ENCODE measurements at regions not wholly inside any gene's neighbourhood (a gene's known extent, or its start where the extent isn't known, plus 50 kb on each side); places are given as distances from the start of the nearest gene placed in this dataset.

DNA sequence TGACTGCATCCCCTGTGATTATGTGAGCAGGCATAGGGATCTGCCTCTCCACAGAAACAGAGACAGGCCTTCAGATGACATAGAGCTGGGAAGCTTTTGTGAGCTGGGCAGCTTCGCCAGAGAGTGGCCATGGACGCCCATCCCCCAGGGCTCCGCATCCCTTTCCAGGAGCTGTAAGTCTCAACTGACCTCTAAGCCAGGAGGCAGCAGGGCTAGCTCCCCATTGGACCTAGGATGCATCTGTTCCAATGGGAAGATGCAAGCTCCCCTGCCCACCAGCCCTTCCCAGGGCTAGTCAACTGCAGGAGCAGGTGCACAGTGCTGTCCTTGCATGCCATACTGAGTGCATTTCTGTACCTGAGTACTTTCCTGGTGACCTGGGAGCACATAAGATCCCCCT lies 663.6 kb downstream of the RNF144B start:
- Mint-ChIP-seq H3K4me1 (no peaks in the 10 kb centered on the region), H3K9me3 (peaks cover 38% of the 10 kb centered on the region), H3K27me3 (ENCODE audit: low read depth, poor library complexity) (peaks cover 3% of the 10 kb centered on the region), H3K4me3 (no peak overlapping the region), H3K27ac (no peak overlapping the region), H3K36me3 (ENCODE audit: low read depth) (no peaks in the 10 kb centered on the region)
- no peak for DNase-seq
- no peak for TF ChIP-seq CTCF (IDR thresholded peaks at IDR 0.05)

DNA sequence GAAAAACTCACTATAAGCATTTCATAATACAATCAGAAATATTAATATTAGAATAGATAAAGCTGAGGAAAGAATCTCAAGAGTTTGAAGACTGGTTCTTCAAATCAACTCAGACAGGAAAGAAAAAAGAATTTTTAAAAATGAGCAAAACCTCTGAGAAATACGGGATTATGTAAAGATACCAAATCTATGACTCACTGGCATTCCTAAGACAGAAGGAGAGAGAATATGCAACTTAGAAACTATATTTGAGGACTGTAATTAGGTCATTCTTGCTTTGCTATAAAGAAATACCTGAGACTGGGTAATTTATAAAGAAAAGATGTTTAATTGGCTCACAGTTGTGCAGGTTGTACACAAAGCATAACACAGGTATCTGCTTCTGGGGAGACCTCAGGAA lies 665.1 kb downstream of the RNF144B start:
- Mint-ChIP-seq H3K27me3 (ENCODE audit: low read depth, poor library complexity) (peaks cover 3% of the 10 kb centered on the region), H3K4me3 (no peak overlapping the region), H3K4me1 (no peaks in the 10 kb centered on the region), H3K27ac (no peak overlapping the region), H3K36me3 (ENCODE audit: low read depth) (no peaks in the 10 kb centered on the region), H3K9me3 (peaks cover 35% of the 10 kb centered on the region)
- no peak for DNase-seq
- TF ChIP-seq CTCF (IDR thresholded peaks at IDR 0.05) = no peak

GRCh38 chr6:19059102-19059501 lies 672.0 kb downstream of the RNF144B start:
- no peak for TF ChIP-seq CTCF (IDR thresholded peaks at IDR 0.05)
- no peak overlapping the region for H3K4me3 Mint-ChIP-seq
- no peaks in the 10 kb centered on the region for H3K4me1 Mint-ChIP-seq
- H3K9me3 Mint-ChIP-seq = peaks cover 12% of the 10 kb centered on the region
- H3K27ac Mint-ChIP-seq = no peak overlapping the region
- peaks cover 6% of the 10 kb centered on the region for H3K27me3 Mint-ChIP-seq (ENCODE audit: low read depth, poor library complexity)
- DNase-seq = no peak
- no peaks in the 10 kb centered on the region for H3K36me3 Mint-ChIP-seq (ENCODE audit: low read depth)

- H3K4me3 Mint-ChIP-seq = no peak overlapping the region
These were observed 680.0 kb downstream of the RNF144B start for GRCh38 chr6:19067165-19067564.

GRCh38 chr6:19070520-19070919 lies 683.4 kb downstream of the RNF144B start:
- no peak overlapping the region for H3K27ac Mint-ChIP-seq
- H3K9me3 Mint-ChIP-seq = peaks cover 10% of the 10 kb centered on the region
- H3K36me3 Mint-ChIP-seq (ENCODE audit: low read depth) = no peaks in the 10 kb centered on the region
- DNase-seq = no peak
- H3K4me3 Mint-ChIP-seq = no peak overlapping the region
- no peak for TF ChIP-seq CTCF (IDR thresholded peaks at IDR 0.05)
- no peaks in the 10 kb centered on the region for H3K4me1 Mint-ChIP-seq
- peaks cover 7% of the 10 kb centered on the region for H3K27me3 Mint-ChIP-seq (ENCODE audit: low read depth, poor library complexity)

More at GRCh38 chr6:19067165-19067564, 680.0 kb downstream of the RNF144B start:
- no peak overlapping the region for H3K27ac Mint-ChIP-seq
- H3K4me1 Mint-ChIP-seq = no peaks in the 10 kb centered on the region
- TF ChIP-seq CTCF (IDR thresholded peaks at IDR 0.05) = no peak
- no peaks in the 10 kb centered on the region for H3K36me3 Mint-ChIP-seq (ENCODE audit: low read depth)
- no peaks in the 10 kb centered on the region for H3K9me3 Mint-ChIP-seq
- DNase-seq = no peak
- peaks cover 7% of the 10 kb centered on the region for H3K27me3 Mint-ChIP-seq (ENCODE audit: low read depth, poor library complexity)

GRCh38 chr6:19083801-19084200 lies 696.7 kb downstream of the RNF144B start:
- Mint-ChIP-seq H3K27me3 (ENCODE audit: low read depth, poor library complexity) (peaks cover 4% of the 10 kb centered on the region), H3K27ac (no peak overlapping the region), H3K9me3 (no peaks in the 10 kb centered on the region), H3K36me3 (ENCODE audit: low read depth) (no peaks in the 10 kb centered on the region), H3K4me1 (no peaks in the 10 kb centered on the region), H3K4me3 (no peak overlapping the region)
- TF ChIP-seq CTCF (IDR thresholded peaks at IDR 0.05) = no peak
- DNase-seq = no peak

Measured in nephron progenitor cell (in vitro differentiated cells).